ENCODE measurements at regions not wholly inside any gene's neighbourhood (a gene's known extent, or its start where the extent isn't known, plus 50 kb on each side); places are given as distances from the start of the nearest gene placed in this dataset.

DNA sequence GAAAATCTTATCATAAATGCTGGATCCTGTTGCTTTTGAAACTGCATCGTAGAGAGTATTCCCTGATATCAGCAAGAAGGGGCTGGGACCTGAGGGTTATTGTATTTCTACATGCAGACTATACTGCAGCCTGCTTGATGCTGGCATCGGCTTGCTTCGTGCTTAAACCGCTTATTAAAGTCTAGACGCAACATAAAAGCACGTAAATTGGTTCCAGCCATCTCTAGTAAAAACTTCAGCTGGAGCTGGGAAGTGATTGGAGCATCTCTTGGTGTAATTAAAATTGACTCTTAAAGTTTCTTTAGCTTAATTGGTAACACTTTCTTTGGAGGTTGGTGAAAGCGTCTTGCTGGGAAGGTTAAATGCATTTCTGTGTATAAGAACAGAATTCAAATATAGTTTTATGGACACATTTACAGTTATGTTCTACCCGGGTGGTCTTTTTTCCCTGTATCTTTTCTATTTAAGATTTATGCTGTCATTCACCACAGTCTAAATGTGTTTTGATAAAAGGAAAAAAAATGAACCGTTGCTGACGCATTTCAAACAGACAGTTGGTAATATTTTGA, 139.0 kb upstream of the JAG1 start:
- H3K4ac ChIP-seq (ENCODE audit: low read depth, low read length) = no peak overlapping the region
- 40% methylated on average over 1 of the region's 10 CpGs; no CpG with 5 or more reads in 1 of the 2 experiments for WGBS, 2 experiments (ENCODE audit: extremely low coverage in 2 of 2, insufficient read length in 1 of 2)
- H3K36me3 ChIP-seq (ENCODE audit: control insufficient read depth, insufficient read depth, low read length) = no peaks in the 10 kb centered on the region
- intact Hi-C loops (cut with micrococcal nuclease) (no loop called here), in situ Hi-C loops (cut with MboI; ENCODE audit: low sequenced_read_pairs) (no loop called here), dilution Hi-C loops (cut with HindIII; ENCODE audit: low sequenced_read_pairs, unreplicated experiment) (no loop called here)
- no peak overlapping the region for H4K8ac ChIP-seq (ENCODE audit: low read depth in 2 of 2, low read length in 2 of 2)
- H3K56ac ChIP-seq (ENCODE audit: extremely low read depth, insufficient read depth, low read length) = no peak overlapping the region
- no TSS peak for BruUV-seq (replicated peaks)
- TF ChIP-seq BHLHE40 (IDR thresholded peaks at IDR 0.05; ENCODE audit: low read depth, low read length) (no peak), CEBPB (IDR thresholded peaks at IDR 0.05; ENCODE audit: low read depth, low read length) (no peak), SMC3 (IDR thresholded peaks at IDR 0.05; ENCODE audit: low read depth, low read length) (no peak), MXI1 (IDR thresholded peaks at IDR 0.05; ENCODE audit: borderline replicate concordance, low read depth, low read length) (no peak), CHD1 (IDR thresholded peaks at IDR 0.05; ENCODE audit: low read depth, low read length) (no peak), MAFK (IDR thresholded peaks at IDR 0.05; ENCODE audit: low read depth, low read length) (no peak), NFE2L2 (IDR thresholded peaks at IDR 0.05; ENCODE audit: low read depth, low read length) (no peak), RAD21 (IDR thresholded peaks at IDR 0.05; ENCODE audit: low read length) (no peak)
- TF ChIP-seq, protein P1, sequence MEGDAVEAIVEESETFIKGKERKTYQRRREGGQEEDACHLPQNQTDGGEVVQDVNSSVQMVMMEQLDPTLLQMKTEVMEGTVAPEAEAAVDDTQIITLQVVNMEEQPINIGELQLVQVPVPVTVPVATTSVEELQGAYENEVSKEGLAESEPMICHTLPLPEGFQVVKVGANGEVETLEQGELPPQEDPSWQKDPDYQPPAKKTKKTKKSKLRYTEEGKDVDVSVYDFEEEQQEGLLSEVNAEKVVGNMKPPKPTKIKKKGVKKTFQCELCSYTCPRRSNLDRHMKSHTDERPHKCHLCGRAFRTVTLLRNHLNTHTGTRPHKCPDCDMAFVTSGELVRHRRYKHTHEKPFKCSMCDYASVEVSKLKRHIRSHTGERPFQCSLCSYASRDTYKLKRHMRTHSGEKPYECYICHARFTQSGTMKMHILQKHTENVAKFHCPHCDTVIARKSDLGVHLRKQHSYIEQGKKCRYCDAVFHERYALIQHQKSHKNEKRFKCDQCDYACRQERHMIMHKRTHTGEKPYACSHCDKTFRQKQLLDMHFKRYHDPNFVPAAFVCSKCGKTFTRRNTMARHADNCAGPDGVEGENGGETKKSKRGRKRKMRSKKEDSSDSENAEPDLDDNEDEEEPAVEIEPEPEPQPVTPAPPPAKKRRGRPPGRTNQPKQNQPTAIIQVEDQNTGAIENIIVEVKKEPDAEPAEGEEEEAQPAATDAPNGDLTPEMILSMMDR (conservative IDR thresholded peaks at IDR 0.05; ENCODE audit: low read depth, low read length) = no peak
- TF ChIP-seq, protein P2, sequence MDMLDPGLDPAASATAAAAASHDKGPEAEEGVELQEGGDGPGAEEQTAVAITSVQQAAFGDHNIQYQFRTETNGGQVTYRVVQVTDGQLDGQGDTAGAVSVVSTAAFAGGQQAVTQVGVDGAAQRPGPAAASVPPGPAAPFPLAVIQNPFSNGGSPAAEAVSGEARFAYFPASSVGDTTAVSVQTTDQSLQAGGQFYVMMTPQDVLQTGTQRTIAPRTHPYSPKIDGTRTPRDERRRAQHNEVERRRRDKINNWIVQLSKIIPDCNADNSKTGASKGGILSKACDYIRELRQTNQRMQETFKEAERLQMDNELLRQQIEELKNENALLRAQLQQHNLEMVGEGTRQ (IDR thresholded peaks at IDR 0.05; ENCODE audit: low read depth, low read length) = no peak
- H3K79me1 ChIP-seq (ENCODE audit: low read depth in 1 of 2, low read length in 2 of 2) = no peaks in the 10 kb centered on the region
- H3K14ac ChIP-seq (replicated peaks; ENCODE audit: low read depth, low read length) = no peak overlapping the region
- H3K27ac ChIP-seq (ENCODE audit: insufficient read depth, low read length) = no peak overlapping the region
- H3K9ac ChIP-seq (ENCODE audit: low read depth, low read length) = no peak overlapping the region
- H3K18ac ChIP-seq (ENCODE audit: low read depth, low read length) = no peak overlapping the region
- CTCF ChIA-PET = interaction anchor here (0.6 kb wide), 1 partner anchor 392 kb away, joined by 4 read pairs; no protein-coding TSS in a partner anchor
- no peak overlapping the region for H2AK5ac ChIP-seq (ENCODE audit: low read depth, low read length)
- ATAC-seq (ENCODE audit: low read depth) (no peak), DNase-seq (no peak)
- H2BK5ac ChIP-seq (ENCODE audit: low read depth, low read length, poor library complexity, severe bottlenecking) = no peak overlapping the region
- no peak overlapping the region for H2BK15ac ChIP-seq (ENCODE audit: low read depth, low read length)
- H3K9me1 ChIP-seq (ENCODE audit: insufficient read depth, low read length) = no peaks in the 10 kb centered on the region
- no peak overlapping the region for H2AFZ ChIP-seq (replicated peaks; ENCODE audit: low read length, poor library complexity)
- H4K20me1 ChIP-seq (ENCODE audit: insufficient read depth, low read length) = no peaks in the 10 kb centered on the region
- no peak overlapping the region for H3K23ac ChIP-seq (ENCODE audit: low read depth, low read length)
- H4K91ac ChIP-seq (ENCODE audit: insufficient read depth, low read depth, low read length) = no peak overlapping the region
- H4K5ac ChIP-seq (ENCODE audit: low read depth, low read length) = no peak overlapping the region
- POLR2A ChIA-PET (ENCODE audit: unreplicated experiment) = no interaction called here
- H3K4me1 ChIP-seq (ENCODE audit: control insufficient read depth, insufficient read depth, low read length) = no peaks in the 10 kb centered on the region
- H2BK20ac ChIP-seq (ENCODE audit: low read depth, low read length) = no peak overlapping the region
- H3K4me2 ChIP-seq (ENCODE audit: low read depth, low read length) = no peak overlapping the region
- no peak overlapping the region for H2BK120ac ChIP-seq (ENCODE audit: low read depth, low read length)
- H3K9me3 ChIP-seq (ENCODE audit: control insufficient read depth, insufficient read depth, low read length) = no peaks in the 10 kb centered on the region
- no peak overlapping the region for H2AK9ac ChIP-seq (replicated peaks; ENCODE audit: low read depth, low read length, poor library complexity)
- H3K4me3 ChIP-seq (ENCODE audit: insufficient read depth, low read depth, low read length) = no peak overlapping the region
- H3K27me3 ChIP-seq (ENCODE audit: control insufficient read depth, insufficient read depth, low read length) = peaks cover 12% of the 10 kb centered on the region
